Keratinocyte (primary cell): ENCODE measurements at regions not wholly inside any gene's neighbourhood (a gene's known extent, or its start where the extent isn't known, plus 50 kb on each side); places are given as distances from the start of the nearest gene placed in this dataset.

Experiments used
- CTCF ChIP-seq, 3 experiments: IDR thresholded peaks in 1 of 3; conservative IDR thresholded peaks in 1 of 3; optimal IDR thresholded peaks in 1 of 3; 2 replicates in 2 of 3; 3 replicates in 1 of 3; pipeline versions ENCODE3 to v1.5.1; 2011; ENCODE audit warnings: low read length in 3 of 3, mild to moderate bottlenecking in 3 of 3, moderate library complexity in 2 of 3, control low read depth in 1 of 3, inconsistent platforms in 1 of 3; ENCODE audit not compliant: insufficient read depth in 2 of 3; ENCODE audit errors: extremely low read depth in 1 of 3
- EZH2 ChIP-seq: IDR thresholded peaks from one replicate; pipeline ENCODE4 v1.6.1; 2012; ENCODE audit warnings: inconsistent platforms, mild to moderate bottlenecking, low read length, moderate library complexity

GRCh38 chr7:156006024-156006423 is 193.8 kb upstream of the SHH start:
- TF ChIP-seq EZH2 (no peak), CTCF (optimal IDR thresholded peaks at IDR 0.05 in 1 of 3, IDR thresholded peaks at IDR 0.05 in 1 of 3, conservative IDR thresholded peaks at IDR 0.05 in 1 of 3; ENCODE audit: extremely low read depth in 1 of 3, insufficient read depth in 2 of 3, low read length in 3 of 3) (no peak)
